ENCODE measurements at regions not wholly inside any gene's neighbourhood (a gene's known extent, or its start where the extent isn't known, plus 50 kb on each side); places are given as distances from the start of the nearest gene placed in this dataset.

GRCh38 chr6:40188931-40189330 is 254.7 kb upstream of the MOCS1 start:
- no peak for TF ChIP-seq CTCF (IDR thresholded peaks at IDR 0.05; ENCODE audit: borderline replicate concordance, insufficient read depth, low read depth, low read length)
- no peak overlapping the region for H3K4me3 ChIP-seq (ENCODE audit: low read depth, low read length)

GRCh38 chr6:40187535-40188144 is 253.4 kb upstream of the MOCS1 start:
- TF ChIP-seq CTCF (IDR thresholded peaks at IDR 0.05; ENCODE audit: borderline replicate concordance, insufficient read depth, low read depth, low read length) = no peak
- no peak overlapping the region for H3K4me3 ChIP-seq (ENCODE audit: low read depth, low read length)

- H3K4me3 ChIP-seq (ENCODE audit: low read depth, low read length) = no peak overlapping the region
- no peak for TF ChIP-seq CTCF (IDR thresholded peaks at IDR 0.05; ENCODE audit: borderline replicate concordance, insufficient read depth, low read depth, low read length)
Measured at GRCh38 chr6:40185486-40185885, 251.2 kb upstream of the MOCS1 start.

- no peak overlapping the region for H3K4me3 ChIP-seq (ENCODE audit: low read depth, low read length)
- TF ChIP-seq CTCF (IDR thresholded peaks at IDR 0.05; ENCODE audit: borderline replicate concordance, insufficient read depth, low read depth, low read length) = no peak
Measured at GRCh38 chr6:40183902-40184301, 249.6 kb upstream of the MOCS1 start.

- no peak overlapping the region for H3K4me3 ChIP-seq (ENCODE audit: low read depth, low read length)
- no peak for TF ChIP-seq CTCF (IDR thresholded peaks at IDR 0.05; ENCODE audit: borderline replicate concordance, insufficient read depth, low read depth, low read length)
Measured at GRCh38 chr6:40181367-40181766, 247.1 kb upstream of the MOCS1 start.

- no peak for TF ChIP-seq CTCF (IDR thresholded peaks at IDR 0.05; ENCODE audit: borderline replicate concordance, insufficient read depth, low read depth, low read length)
- H3K4me3 ChIP-seq (ENCODE audit: low read depth, low read length) = no peak overlapping the region
Measured at GRCh38 chr6:40180271-40180670, 246.0 kb upstream of the MOCS1 start.

GRCh38 chr6:40179496-40179895 is 245.2 kb upstream of the MOCS1 start:
- TF ChIP-seq CTCF (IDR thresholded peaks at IDR 0.05; ENCODE audit: borderline replicate concordance, insufficient read depth, low read depth, low read length) = no peak

More at GRCh38 chr6:40179496-40179895, 245.2 kb upstream of the MOCS1 start:
- no peak overlapping the region for H3K4me3 ChIP-seq (ENCODE audit: low read depth, low read length)
